Fibroblast of the aortic adventitia (primary cell): ENCODE measurements at regions not wholly inside any gene's neighbourhood (a gene's known extent, or its start where the extent isn't known, plus 50 kb on each side); places are given as distances from the start of the nearest gene placed in this dataset.

ENCODE experiments used
- DNase-seq: peaks from one replicate; pipeline ENCODE4 v3.0.0-alpha.2; 2010; ENCODE audit warnings: low read depth
- H3K4me3 ChIP-seq: 2 replicates; pipeline ENCODE4 v1.5.1; 2011; ENCODE audit warnings: low read depth, mild to moderate bottlenecking, control low read depth, low read length, moderate library complexity
- TF ChIP-seq, protein P1 (sequence below): IDR thresholded peaks from 2 replicates; pipeline ENCODE4 v1.5.1; 2011; ENCODE audit warnings: mild to moderate bottlenecking, low read length, control low read depth, inconsistent platforms; ENCODE audit not compliant: insufficient read depth

DNA sequence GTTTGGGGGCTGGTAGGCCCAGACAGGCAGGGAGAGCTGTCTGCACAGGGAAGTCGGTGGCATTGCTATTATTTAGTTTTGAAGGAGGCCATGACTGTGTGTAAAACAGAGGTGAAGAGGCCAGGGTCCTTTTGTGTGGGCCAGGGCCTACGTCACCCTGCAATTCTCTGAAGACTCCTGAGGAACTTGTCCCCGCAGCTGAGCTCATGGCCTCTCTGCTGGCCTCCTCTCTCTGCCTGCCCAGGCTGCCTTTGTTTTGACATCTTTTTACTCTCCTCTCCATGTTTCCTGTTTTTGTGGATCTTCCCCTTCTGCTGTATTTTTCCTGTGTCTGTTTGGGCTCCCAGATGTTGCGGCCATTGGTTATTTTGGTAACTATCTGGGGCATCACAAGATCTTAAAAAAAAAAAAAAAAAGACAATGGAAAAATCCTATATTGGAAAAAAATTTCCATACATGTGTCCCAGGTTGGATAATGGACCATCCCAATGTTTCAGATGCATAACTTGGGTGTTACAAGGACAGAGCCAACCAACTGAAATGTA, 280.7 kb downstream of the RPS6KC1 start:
- H3K4me3 ChIP-seq: no peak overlapping the region
- TF ChIP-seq, protein P1, sequence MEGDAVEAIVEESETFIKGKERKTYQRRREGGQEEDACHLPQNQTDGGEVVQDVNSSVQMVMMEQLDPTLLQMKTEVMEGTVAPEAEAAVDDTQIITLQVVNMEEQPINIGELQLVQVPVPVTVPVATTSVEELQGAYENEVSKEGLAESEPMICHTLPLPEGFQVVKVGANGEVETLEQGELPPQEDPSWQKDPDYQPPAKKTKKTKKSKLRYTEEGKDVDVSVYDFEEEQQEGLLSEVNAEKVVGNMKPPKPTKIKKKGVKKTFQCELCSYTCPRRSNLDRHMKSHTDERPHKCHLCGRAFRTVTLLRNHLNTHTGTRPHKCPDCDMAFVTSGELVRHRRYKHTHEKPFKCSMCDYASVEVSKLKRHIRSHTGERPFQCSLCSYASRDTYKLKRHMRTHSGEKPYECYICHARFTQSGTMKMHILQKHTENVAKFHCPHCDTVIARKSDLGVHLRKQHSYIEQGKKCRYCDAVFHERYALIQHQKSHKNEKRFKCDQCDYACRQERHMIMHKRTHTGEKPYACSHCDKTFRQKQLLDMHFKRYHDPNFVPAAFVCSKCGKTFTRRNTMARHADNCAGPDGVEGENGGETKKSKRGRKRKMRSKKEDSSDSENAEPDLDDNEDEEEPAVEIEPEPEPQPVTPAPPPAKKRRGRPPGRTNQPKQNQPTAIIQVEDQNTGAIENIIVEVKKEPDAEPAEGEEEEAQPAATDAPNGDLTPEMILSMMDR: no peak
- no peak for DNase-seq

- TF ChIP-seq, protein P1: no peak
- H3K4me3 ChIP-seq: no peak overlapping the region
- no peak for DNase-seq
Measured at GRCh38 chr1:213332491-213332890, 281.4 kb downstream of the RPS6KC1 start.

- no peak overlapping the region for H3K4me3 ChIP-seq
- DNase-seq: no peak
- TF ChIP-seq, protein P1: no peak
Measured at GRCh38 chr1:213333121-213333520, 282.1 kb downstream of the RPS6KC1 start.

- no peak for DNase-seq
- H3K4me3 ChIP-seq: no peak overlapping the region
- TF ChIP-seq, protein P1: no peak
Measured at GRCh38 chr1:213335084-213335483, 284.0 kb downstream of the RPS6KC1 start.

DNA sequence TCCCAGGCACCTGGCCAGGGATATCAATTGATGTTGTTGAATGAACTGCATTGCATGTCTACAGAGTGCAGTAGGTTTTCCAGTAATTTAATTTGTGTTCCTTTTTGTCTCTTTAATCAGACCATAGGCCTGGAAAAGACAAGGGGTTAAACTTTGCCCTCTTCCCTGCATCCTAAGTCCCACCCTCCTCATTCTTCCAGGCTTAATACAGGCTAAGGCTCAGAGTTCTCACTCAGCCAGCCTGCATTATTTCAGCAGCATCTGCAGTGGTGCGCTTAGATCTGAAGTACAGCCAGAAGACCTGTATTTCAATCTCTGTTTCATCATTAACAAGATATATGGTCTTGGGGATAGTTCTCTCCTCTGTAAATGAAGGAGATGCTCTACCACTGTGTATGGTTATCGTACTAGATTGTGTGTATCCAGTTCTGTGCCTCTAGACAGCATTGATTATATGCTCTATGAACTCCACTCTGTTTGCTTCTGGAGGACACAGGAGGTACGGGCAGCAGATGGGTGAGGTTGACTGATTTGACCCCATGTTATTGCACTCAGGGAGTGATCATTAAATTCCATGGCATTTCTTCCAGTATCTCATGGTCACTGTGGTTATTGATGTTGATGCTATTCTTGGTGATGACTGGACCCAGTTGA, 286.1 kb downstream of the RPS6KC1 start:
- no peak overlapping the region for H3K4me3 ChIP-seq
- no peak for DNase-seq
- TF ChIP-seq, protein P1: no peak

- TF ChIP-seq, protein P1: no peak
- no peak overlapping the region for H3K4me3 ChIP-seq
- no peak for DNase-seq
Measured at GRCh38 chr1:213340593-213340992, 289.6 kb downstream of the RPS6KC1 start.

GRCh38 chr1:213345621-213346020, 294.6 kb downstream of the RPS6KC1 start:
- TF ChIP-seq, protein P1: no peak
- no peak for DNase-seq
- no peak overlapping the region for H3K4me3 ChIP-seq
